ENCODE measurements at regions not wholly inside any gene's neighbourhood (a gene's known extent, or its start where the extent isn't known, plus 50 kb on each side); places are given as distances from the start of the nearest gene placed in this dataset.

DNA sequence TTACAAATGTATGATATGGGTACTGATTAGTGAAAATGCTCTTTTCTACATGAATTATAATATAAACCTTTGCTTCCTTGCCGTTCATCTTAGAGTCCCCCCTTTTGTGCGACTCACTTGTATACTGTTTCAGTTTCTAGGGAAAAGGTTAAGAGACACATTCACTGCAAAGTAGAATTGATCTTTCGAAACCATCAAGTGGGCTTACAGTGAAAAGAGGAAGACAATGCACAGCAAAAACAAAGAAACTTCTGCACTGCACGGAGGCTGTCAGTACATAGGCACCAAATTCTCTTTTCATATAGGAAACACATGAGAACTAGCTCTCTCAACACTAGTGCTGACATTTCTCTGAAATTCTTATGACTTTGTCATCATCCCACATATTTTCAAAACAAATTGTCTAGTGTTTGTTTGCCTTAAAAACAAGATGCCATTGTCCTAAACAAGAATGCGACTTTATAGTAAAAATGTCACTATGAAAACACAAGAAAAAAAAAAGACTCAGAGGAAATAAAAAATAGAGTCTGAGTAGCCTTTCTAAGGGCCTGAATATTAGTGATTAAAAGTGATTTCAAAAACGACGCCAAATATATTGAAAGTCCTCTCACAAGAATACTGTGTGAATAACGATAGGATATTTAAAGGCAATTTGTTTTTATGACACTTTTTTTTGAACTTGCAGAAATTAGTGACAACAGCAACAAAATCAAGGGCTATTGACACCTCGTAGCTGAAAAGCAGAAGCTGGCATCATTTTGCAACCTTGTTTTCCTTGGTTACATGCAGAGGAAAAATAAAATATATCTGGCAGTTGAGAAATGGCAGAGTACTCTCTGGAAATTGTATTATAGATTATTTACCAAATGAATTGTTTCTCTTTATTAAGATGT is 827.0 kb downstream of the BCL11A start:
- no peaks in the 10 kb centered on the region for H3K27me3 ChIP-seq (ENCODE audit: insufficient read depth, low read depth, low read length)
- no peak overlapping the region for H3K9ac ChIP-seq (ENCODE audit: low read length)
- no peaks in the 10 kb centered on the region for H3K36me3 ChIP-seq (ENCODE audit: insufficient read depth, low read length)
- no peaks in the 10 kb centered on the region for H4K20me1 ChIP-seq (ENCODE audit: insufficient read depth)
- no peaks in the 10 kb centered on the region for H3F3A ChIP-seq (ENCODE audit: insufficient read depth, low read length, poor library complexity, severe bottlenecking)
- H3K4me2 ChIP-seq (ENCODE audit: low read length), result no peak overlapping the region
- no peak overlapping the region for H3K4me3 ChIP-seq (ENCODE audit: low read length)
- no peaks in the 10 kb centered on the region for H3K9me2 ChIP-seq (ENCODE audit: insufficient read depth, low read length)
- no peak for TF ChIP-seq POLR2AphosphoS5 (IDR thresholded peaks at IDR 0.05)
- no peak for TF ChIP-seq SMC3 (conservative IDR thresholded peaks at IDR 0.05; ENCODE audit: poor library complexity)
- TF ChIP-seq, protein P1, sequence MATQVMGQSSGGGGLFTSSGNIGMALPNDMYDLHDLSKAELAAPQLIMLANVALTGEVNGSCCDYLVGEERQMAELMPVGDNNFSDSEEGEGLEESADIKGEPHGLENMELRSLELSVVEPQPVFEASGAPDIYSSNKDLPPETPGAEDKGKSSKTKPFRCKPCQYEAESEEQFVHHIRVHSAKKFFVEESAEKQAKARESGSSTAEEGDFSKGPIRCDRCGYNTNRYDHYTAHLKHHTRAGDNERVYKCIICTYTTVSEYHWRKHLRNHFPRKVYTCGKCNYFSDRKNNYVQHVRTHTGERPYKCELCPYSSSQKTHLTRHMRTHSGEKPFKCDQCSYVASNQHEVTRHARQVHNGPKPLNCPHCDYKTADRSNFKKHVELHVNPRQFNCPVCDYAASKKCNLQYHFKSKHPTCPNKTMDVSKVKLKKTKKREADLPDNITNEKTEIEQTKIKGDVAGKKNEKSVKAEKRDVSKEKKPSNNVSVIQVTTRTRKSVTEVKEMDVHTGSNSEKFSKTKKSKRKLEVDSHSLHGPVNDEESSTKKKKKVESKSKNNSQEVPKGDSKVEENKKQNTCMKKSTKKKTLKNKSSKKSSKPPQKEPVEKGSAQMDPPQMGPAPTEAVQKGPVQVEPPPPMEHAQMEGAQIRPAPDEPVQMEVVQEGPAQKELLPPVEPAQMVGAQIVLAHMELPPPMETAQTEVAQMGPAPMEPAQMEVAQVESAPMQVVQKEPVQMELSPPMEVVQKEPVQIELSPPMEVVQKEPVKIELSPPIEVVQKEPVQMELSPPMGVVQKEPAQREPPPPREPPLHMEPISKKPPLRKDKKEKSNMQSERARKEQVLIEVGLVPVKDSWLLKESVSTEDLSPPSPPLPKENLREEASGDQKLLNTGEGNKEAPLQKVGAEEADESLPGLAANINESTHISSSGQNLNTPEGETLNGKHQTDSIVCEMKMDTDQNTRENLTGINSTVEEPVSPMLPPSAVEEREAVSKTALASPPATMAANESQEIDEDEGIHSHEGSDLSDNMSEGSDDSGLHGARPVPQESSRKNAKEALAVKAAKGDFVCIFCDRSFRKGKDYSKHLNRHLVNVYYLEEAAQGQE (IDR thresholded peaks at IDR 0.05; ENCODE audit: borderline replicate concordance), result no peak
- TF ChIP-seq EZH2 (IDR thresholded peaks at IDR 0.05; ENCODE audit: borderline replicate concordance, insufficient read depth, low read length, poor library complexity, severe bottlenecking), result no peak
- no peak overlapping the region for H3K27ac ChIP-seq (ENCODE audit: low read length)
- no peaks in the 10 kb centered on the region for H3K79me2 ChIP-seq (replicated peaks; ENCODE audit: insufficient read depth, low read length)
- no peaks in the 10 kb centered on the region for H3K9me3 ChIP-seq (ENCODE audit: low read length)
- no peak overlapping the region for H2AFZ ChIP-seq (ENCODE audit: low read depth, low read length)

DNA sequence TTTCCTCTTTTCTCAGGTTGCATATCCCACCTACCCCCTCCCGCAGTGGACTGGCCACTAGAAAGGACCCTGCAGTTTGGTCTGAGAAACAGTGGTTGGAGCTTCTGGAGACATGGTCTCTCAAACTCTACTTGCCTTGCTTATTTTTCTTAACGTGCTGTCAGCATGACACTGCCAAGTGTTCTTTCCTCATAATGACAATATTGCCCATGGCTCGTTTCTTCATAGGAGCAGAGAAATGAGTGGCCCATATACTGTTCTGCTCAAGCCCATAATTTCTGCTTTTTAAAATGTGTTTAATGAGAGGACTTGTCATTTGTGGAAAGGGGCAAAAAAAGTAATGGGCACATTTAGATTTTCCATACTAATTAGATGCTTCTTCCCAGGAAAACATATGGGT is 828.7 kb downstream of the BCL11A start:
- Histone ChIP-seq H4K20me1 (ENCODE audit: insufficient read depth) (no peaks in the 10 kb centered on the region), H3K9me2 (ENCODE audit: insufficient read depth, low read length) (no peaks in the 10 kb centered on the region), H3K9me3 (ENCODE audit: low read length) (no peaks in the 10 kb centered on the region), H3K27me3 (ENCODE audit: insufficient read depth, low read depth, low read length) (no peaks in the 10 kb centered on the region), H3F3A (ENCODE audit: insufficient read depth, low read length, poor library complexity, severe bottlenecking) (no peaks in the 10 kb centered on the region), H3K36me3 (ENCODE audit: insufficient read depth, low read length) (no peaks in the 10 kb centered on the region), H3K4me3 (ENCODE audit: low read length) (no peak overlapping the region), H3K27ac (ENCODE audit: low read length) (no peak overlapping the region), H3K4me2 (ENCODE audit: low read length) (no peak overlapping the region), H2AFZ (ENCODE audit: low read depth, low read length) (no peak overlapping the region), H3K9ac (ENCODE audit: low read length) (no peak overlapping the region), H3K79me2 (replicated peaks; ENCODE audit: insufficient read depth, low read length) (no peaks in the 10 kb centered on the region)
- TF ChIP-seq EZH2 (IDR thresholded peaks at IDR 0.05; ENCODE audit: borderline replicate concordance, insufficient read depth, low read length, poor library complexity, severe bottlenecking), result no peak

DNA sequence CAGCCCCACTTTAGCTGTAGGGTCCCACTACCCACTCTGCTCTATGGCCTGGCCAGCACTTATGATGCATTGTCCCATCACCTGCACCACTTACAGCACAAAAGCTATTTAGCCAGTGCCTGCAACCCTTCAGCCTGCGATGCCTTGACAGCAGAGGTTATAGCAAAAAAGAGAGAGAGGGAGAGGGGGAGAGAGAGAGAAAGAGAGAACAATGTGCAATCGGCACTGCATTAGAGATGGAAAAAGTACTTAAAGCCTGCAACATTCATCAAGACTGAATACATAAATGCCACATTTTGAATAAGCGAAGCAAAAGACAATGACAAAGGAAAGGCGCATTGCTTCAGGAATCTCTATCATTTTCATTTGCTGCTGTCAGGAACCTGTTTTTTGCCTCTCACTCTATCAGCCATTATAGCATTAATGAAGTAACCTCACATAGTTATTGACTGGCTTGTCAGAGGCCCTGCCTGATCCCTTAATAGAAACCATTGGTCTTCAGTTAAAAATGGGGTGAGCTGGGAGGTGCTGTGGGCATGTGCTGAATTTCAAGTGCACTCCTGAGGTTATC is 833.1 kb downstream of the BCL11A start:
- H3K79me2 ChIP-seq (replicated peaks; ENCODE audit: insufficient read depth, low read length), result no peaks in the 10 kb centered on the region
- no peaks in the 10 kb centered on the region for H3F3A ChIP-seq (ENCODE audit: insufficient read depth, low read length, poor library complexity, severe bottlenecking)
- H3K9me2 ChIP-seq (ENCODE audit: insufficient read depth, low read length), result no peaks in the 10 kb centered on the region
- peak overlapping the region; percentile 2 for H2AFZ ChIP-seq (ENCODE audit: low read depth, low read length)
- no peaks in the 10 kb centered on the region for H3K27me3 ChIP-seq (ENCODE audit: insufficient read depth, low read depth, low read length)
- H3K9ac ChIP-seq (ENCODE audit: low read length), result peak overlapping the region; percentile 33
- H3K36me3 ChIP-seq (ENCODE audit: insufficient read depth, low read length), result no peaks in the 10 kb centered on the region
- TF ChIP-seq EZH2 (IDR thresholded peaks at IDR 0.05; ENCODE audit: borderline replicate concordance, insufficient read depth, low read length, poor library complexity, severe bottlenecking) (no peak), POLR2AphosphoS5 (IDR thresholded peaks at IDR 0.05) (peak; percentile 14), SMC3 (conservative IDR thresholded peaks at IDR 0.05; ENCODE audit: poor library complexity) (no peak), EP300 (conservative IDR thresholded peaks at IDR 0.05; ENCODE audit: poor library complexity, severe bottlenecking) (peak; percentile 51), RAD21 (conservative IDR thresholded peaks at IDR 0.05) (peak; percentile 10)
- TF ChIP-seq, protein P1 (IDR thresholded peaks at IDR 0.05; ENCODE audit: borderline replicate concordance), result no peak
- H3K9me3 ChIP-seq (ENCODE audit: low read length), result no peaks in the 10 kb centered on the region
- H3K27ac ChIP-seq (ENCODE audit: low read length), result peak overlapping the region; percentile 74
- no peaks in the 10 kb centered on the region for H4K20me1 ChIP-seq (ENCODE audit: insufficient read depth)
- no peak overlapping the region for H3K4me2 ChIP-seq (ENCODE audit: low read length)
- H3K4me3 ChIP-seq (ENCODE audit: low read length), result no peak overlapping the region
